ENCODE measurements at regions not wholly inside any gene's neighbourhood (a gene's known extent, or its start where the extent isn't known, plus 50 kb on each side); places are given as distances from the start of the nearest gene placed in this dataset.
"Not testable (repeated sequence)": the region's sequence is repeated elsewhere in the genome, so short reads cannot be mapped to it uniquely, and the experiment has no call there.

- TF ChIP-seq REST (IDR thresholded peaks at IDR 0.05; ENCODE audit: borderline replicate concordance): no peak
Measured at GRCh38 chr18:5015213-5015612, 181.8 kb downstream of the AKAIN1 start (continued).

GRCh38 chr18:5004031-5004820 is 192.8 kb downstream of the AKAIN1 start:
- H3F3A ChIP-seq (ENCODE audit: insufficient read depth, low read length, poor library complexity, severe bottlenecking); H3K79me2 ChIP-seq (replicated peaks; ENCODE audit: insufficient read depth, low read length); H2AFZ ChIP-seq (ENCODE audit: low read depth, low read length): not testable (repeated sequence)

GRCh38 chr18:4994710-4995109 is 202.3 kb downstream of the AKAIN1 start:
- no peaks in the 10 kb centered on the region for H3K27me3 ChIP-seq (ENCODE audit: insufficient read depth, low read depth, low read length)
- no peaks in the 10 kb centered on the region for H4K20me1 ChIP-seq (ENCODE audit: insufficient read depth)
- TF ChIP-seq CTCF (IDR thresholded peaks at IDR 0.05; ENCODE audit: poor library complexity, severe bottlenecking) (no peak), MXI1 (conservative IDR thresholded peaks at IDR 0.05; ENCODE audit: poor library complexity, severe bottlenecking) (no peak), EP300 (conservative IDR thresholded peaks at IDR 0.05; ENCODE audit: poor library complexity, severe bottlenecking) (no peak), SMC3 (conservative IDR thresholded peaks at IDR 0.05; ENCODE audit: poor library complexity) (no peak), EZH2 (IDR thresholded peaks at IDR 0.05; ENCODE audit: borderline replicate concordance, insufficient read depth, low read length, poor library complexity, severe bottlenecking) (no peak), RAD21 (conservative IDR thresholded peaks at IDR 0.05) (no peak), POLR2AphosphoS5 (IDR thresholded peaks at IDR 0.05) (no peak), REST (IDR thresholded peaks at IDR 0.05; ENCODE audit: borderline replicate concordance) (no peak), TAF1 (IDR thresholded peaks at IDR 0.05; ENCODE audit: low read depth) (no peak)
- H3K9ac ChIP-seq (ENCODE audit: low read length): no peak overlapping the region
- H3K9me2 ChIP-seq (ENCODE audit: insufficient read depth, low read length): no peaks in the 10 kb centered on the region
- no peak overlapping the region for H3K4me2 ChIP-seq (ENCODE audit: low read length)
- H3K4me3 ChIP-seq (ENCODE audit: low read length): no peak overlapping the region
- no peaks in the 10 kb centered on the region for H3K36me3 ChIP-seq (ENCODE audit: insufficient read depth, low read length)
- no peak overlapping the region for H3K27ac ChIP-seq (ENCODE audit: low read length)
- H3F3A ChIP-seq (ENCODE audit: insufficient read depth, low read length, poor library complexity, severe bottlenecking): no peaks in the 10 kb centered on the region
- H3K79me2 ChIP-seq (replicated peaks; ENCODE audit: insufficient read depth, low read length): no peaks in the 10 kb centered on the region
- no peaks in the 10 kb centered on the region for H3K9me3 ChIP-seq (ENCODE audit: low read length)
- H2AFZ ChIP-seq (ENCODE audit: low read depth, low read length): no peak overlapping the region

More at GRCh38 chr18:5004031-5004820, 192.8 kb downstream of the AKAIN1 start:
- not testable (repeated sequence) for H3K9ac ChIP-seq (ENCODE audit: low read length); H4K20me1 ChIP-seq (ENCODE audit: insufficient read depth); H3K36me3 ChIP-seq (ENCODE audit: insufficient read depth, low read length); H3K27me3 ChIP-seq (ENCODE audit: insufficient read depth, low read depth, low read length); H3K4me2 ChIP-seq (ENCODE audit: low read length); H3K9me3 ChIP-seq (ENCODE audit: low read length); H3K27ac ChIP-seq (ENCODE audit: low read length); H3K9me2 ChIP-seq (ENCODE audit: insufficient read depth, low read length)
- H3K4me3 ChIP-seq (ENCODE audit: low read length): peak overlapping the region; percentile 37

Measured in neural cell (in vitro differentiated cells).